ENCODE measurements at regions not wholly inside any gene's neighbourhood (a gene's known extent, or its start where the extent isn't known, plus 50 kb on each side); places are given as distances from the start of the nearest gene placed in this dataset.

DNA sequence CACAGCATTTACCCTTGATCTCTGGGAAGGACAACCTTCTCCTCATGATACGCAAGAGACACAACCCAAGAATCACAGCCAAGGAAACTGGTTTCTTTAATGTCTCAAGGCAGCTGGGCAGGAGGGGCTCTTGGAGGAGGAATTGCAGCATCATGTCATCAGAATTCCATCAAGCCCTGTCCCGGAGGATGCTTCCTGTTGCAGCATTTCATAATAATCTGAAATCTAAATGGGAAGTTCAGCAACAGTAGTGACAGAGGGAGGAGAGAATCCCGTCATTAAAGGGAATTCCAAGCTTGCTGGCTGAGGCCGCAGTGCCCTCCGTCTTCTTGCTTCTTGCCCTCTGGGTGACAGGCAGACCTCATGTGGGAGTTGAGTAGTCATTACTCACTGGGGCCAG lies 192.7 kb downstream of the TENT4A start (continued):
- no peak for TF ChIP-seq ZNF274 (IDR thresholded peaks at IDR 0.05; ENCODE audit: borderline replicate concordance, extremely low read depth, low read length)
- TF ChIP-seq RFX5 (IDR thresholded peaks at IDR 0.05; ENCODE audit: borderline replicate concordance, low read depth, low read length): no peak
- TF ChIP-seq, protein P1, sequence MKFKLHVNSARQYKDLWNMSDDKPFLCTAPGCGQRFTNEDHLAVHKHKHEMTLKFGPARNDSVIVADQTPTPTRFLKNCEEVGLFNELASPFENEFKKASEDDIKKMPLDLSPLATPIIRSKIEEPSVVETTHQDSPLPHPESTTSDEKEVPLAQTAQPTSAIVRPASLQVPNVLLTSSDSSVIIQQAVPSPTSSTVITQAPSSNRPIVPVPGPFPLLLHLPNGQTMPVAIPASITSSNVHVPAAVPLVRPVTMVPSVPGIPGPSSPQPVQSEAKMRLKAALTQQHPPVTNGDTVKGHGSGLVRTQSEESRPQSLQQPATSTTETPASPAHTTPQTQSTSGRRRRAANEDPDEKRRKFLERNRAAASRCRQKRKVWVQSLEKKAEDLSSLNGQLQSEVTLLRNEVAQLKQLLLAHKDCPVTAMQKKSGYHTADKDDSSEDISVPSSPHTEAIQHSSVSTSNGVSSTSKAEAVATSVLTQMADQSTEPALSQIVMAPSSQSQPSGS (IDR thresholded peaks at IDR 0.05; ENCODE audit: low read length): no peak
- TF ChIP-seq, protein P2, sequence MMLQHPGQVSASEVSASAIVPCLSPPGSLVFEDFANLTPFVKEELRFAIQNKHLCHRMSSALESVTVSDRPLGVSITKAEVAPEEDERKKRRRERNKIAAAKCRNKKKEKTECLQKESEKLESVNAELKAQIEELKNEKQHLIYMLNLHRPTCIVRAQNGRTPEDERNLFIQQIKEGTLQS (IDR thresholded peaks at IDR 0.05; ENCODE audit: insufficient read depth, low read depth, low read length): no peak
- no peak for TF ChIP-seq CREB1 (IDR thresholded peaks at IDR 0.05)
- TF ChIP-seq EP300 (IDR thresholded peaks at IDR 0.05; ENCODE audit: borderline replicate concordance in 1 of 2, low read depth in 2 of 2, low read length in 2 of 2): no peak
- TF ChIP-seq CHD2 (IDR thresholded peaks at IDR 0.05; ENCODE audit: low read length): no peak
- no peak for TF ChIP-seq CTCF (IDR thresholded peaks at IDR 0.05; ENCODE audit: control extremely low read depth in 1 of 3, insufficient read depth in 1 of 3, low read depth in 1 of 3, low read length in 3 of 3)

Data from H1 (cell line).